ENCODE measurements at regions not wholly inside any gene's neighbourhood (a gene's known extent, or its start where the extent isn't known, plus 50 kb on each side); places are given as distances from the start of the nearest gene placed in this dataset.
"Not testable (repeated sequence)": the region's sequence is repeated elsewhere in the genome, so short reads cannot be mapped to it uniquely, and the experiment has no call there.

DNA sequence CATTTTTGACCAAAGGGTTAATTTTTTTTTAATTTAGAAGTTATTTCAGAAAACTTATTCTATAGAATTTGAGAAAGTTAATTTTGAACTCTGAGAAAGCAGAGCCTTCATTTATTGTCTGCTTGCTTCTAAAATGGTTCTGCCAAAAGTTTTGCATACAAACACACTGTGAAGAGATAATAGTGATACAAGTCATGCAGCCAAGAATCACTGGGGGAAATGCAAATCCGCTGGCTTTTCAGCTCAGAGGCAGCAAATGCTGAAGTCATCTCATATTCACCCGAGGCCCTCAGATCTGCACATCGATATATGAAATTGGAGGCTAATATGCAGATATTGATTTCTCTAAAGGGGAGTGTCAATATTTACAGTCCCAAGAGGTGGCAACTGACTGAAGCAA is 186.2 kb downstream of the KIT start:
- no peak for DNase-seq (ENCODE audit: low spot score)

DNA sequence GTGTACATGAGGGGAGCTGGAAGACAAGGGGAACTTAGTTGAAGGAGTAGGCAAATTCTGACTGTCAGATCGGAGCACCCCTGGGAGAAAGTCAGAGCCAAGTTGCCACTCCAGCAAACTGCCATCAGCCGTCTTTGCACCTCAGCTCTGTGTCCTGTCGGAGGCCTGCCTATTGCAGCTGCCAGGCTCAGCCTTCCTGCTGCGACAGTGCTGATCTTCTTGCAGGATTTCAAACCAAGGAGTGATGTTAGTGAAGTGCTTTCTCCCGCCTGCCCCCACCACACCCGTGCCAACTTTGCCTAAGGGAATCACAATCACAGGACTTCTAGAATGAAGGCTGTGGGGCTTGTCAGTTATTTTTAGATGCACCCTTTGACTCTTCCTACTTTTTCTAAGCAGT is 185.3 kb downstream of the KIT start:
- DNase-seq (ENCODE audit: low spot score) = no peak

DNA sequence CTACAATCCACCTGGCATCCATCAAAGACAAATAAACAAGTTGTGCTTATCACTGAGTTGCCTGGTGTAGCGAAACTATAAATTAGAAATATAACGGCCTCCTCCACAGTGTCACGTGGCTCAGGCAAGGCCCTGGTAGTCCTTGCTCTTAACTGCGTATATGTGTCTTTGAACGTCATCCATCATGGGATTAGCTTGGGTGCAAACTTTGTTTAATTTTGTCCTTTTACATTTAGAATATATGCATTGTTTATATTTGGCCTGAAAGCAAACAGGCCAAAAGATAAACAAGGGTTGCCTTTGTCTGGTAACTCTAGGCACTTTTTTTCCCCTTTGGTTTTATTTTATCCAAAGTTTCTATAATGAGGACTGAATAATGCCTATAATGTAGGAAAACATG is 184.9 kb downstream of the KIT start:
- no peak for DNase-seq (ENCODE audit: low spot score)

DNA sequence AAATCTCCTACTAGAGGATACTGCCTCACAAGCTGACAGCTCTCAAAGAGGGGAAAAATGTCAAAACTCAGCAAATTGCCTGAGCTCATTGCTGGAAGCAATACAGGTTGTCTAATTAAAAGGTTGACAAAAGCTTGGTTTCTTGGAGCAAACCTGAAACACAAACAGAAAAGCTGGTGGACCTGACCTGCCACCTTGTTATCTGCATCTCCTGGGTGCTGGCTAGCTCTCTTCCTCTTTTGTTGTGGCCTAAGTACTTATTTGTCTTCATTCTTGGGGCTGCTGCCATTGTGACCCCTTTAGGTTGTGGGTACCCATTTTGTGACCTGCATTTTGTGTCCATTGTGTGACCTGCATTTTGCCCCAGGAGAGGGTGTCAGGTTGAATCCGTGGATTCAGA is 184.5 kb downstream of the KIT start:
- DNase-seq (ENCODE audit: low spot score) = no peak

DNA sequence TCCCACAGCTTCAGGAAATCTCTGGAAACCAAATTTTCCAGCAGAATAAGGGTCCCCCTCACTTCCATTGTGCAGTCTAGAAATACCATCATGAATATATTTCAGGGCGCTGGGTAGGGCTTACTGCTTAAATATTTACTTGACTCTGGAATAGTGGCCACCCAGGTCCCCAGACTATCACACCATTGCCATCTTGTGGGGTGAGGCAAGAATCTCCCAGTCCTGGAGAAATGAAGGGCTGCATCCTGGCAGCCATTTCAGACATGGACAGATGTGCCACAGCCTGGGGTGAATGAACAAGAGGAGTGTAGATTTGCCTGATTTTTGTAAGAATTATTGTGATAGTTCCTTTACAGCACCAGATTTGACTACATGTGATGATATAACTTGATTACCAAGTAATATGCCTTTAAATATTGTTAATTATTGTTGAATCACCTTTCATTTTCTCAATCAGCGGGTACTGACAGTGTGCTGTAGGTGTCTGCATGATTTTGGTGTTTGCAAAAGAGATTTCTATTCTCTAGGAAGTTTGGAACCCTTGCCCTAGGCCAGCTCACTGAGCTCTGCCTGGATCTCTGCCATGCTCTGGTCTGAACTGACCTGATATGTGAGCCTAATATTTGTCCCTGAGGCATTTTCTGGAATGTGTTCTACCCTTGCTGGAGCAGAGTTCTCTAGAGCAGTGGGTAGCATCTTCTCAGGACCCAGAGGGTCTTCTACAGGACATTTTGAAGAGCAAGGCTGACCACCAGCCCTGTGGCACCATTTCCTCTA is 183.4 kb downstream of the KIT start:
- peak; percentile 65 for DNase-seq (ENCODE audit: low spot score)

DNA sequence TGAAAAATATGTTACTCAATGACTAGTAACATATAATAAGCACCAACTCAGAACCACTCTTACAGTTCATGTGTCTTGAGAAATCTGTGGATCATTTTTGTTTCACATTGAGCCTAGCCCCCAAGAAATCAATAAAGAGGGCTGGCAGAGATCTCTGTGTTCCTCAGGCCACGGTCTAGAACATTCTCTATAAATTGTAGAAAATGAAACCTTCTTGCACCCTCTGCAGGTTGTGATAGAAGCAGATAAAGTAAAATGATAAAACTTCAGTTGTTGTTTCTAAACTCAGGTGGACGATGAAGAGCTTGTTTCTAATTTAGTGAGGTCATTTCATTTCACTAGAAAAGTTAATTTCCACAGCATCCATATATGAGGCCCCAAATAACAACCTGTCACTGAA is 182.7 kb downstream of the KIT start:
- DNase-seq (ENCODE audit: low spot score) = no peak

DNA sequence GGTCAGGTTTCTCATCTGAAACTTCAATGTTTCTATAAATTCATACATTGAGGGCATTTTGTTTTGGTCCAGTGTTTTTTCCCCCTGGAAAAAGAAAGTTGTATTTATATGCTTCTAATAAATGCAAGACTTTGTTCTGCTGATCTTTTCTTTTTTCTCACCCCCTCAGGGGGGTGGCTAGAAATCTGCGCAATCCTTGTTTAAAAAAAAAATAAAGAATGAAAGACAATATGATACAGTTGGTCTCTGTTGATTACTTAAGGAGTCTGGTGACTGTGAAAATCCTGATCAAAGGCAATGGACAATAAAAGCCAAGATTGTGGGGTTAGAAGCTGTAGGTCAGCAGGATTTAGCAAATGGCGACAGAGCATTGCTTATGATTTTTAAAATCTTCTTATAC is 180.5 kb downstream of the KIT start:
- no peak for DNase-seq (ENCODE audit: low spot score)

DNA sequence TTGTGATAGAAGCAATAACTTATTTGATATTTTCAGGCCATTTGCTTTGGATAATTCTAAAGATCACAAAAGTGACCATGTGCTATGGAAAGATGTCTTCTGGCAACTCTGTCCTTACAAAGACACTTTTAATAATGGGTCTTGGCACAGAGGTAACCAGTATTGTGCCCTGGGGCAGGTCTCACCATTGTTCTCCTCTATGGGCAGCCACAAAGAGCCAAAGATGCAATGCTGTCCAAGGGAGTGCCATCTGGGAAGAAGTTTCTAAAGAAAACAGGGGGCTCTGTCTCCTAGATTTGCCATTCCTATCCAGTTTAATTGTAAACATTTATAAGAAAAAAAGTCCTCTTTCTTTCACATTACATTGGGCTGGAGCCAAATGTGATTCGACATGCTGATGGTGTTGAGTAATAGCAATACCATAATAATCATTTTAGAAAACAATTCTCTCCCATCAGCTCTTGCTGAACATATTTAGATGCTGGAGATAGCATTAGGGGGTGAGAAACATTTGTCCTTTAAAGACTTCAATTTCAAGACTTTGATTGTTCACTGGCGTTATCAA is 179.9 kb downstream of the KIT start:
- DNase-seq (ENCODE audit: low spot score) = no peak

DNA sequence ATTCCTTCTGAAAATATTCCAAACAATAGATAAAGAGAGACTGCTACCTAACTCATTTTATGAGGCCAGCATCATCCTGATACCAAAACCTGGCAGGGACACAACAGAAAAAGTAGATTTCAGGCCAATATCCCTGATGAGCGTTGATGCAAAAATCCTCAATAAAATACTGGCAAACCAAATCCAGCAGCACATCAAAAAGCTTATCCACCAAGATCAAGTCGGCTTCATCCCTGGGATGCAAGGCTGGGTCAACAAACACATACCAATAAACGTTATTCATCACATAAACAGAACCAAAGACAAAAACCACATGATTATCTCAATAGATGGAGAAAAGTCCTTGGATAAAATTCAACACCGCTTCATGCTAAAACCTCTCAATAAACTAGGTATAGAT is 170.6 kb downstream of the KIT start:
- not testable (repeated sequence) for DNase-seq (ENCODE audit: low spot score)

DNA sequence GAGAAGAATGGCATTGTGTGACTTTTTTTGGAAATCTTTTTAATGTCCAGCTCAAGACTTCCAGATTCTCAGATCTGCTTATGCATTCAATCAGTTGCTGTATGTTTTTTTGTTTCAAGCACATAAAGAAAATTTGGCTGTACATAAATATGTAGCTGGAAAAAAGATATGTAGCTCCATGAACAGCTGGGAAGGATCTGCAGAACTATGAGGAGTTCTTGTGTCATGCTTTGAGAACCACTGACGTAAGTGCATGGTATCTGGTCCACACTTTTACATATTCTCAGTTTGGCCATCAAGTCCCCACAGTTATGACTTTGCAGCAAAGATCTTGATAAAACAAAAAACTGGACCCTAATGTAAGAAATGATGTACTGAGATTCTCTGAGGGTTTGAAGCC is 165.9 kb downstream of the KIT start:
- no peak for DNase-seq (ENCODE audit: low spot score)

DNA sequence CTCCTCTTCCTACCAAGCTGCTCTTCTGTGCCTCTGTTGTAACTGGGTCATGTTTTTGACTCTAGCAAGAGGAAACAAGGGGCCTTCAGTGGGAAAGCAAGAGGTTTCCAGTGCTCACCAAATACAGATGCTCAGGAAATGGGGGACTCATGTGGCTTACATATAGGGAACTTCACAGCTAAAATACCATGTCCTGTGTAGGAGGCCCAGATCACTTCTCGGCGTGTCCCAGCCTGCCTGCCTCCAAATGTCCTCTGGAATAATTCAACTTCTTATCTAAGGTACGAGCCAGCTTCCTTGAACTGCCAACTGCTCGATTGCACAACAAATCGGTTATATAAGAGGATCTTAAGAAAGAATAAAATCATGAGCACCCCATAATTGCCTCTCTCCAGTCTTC is 161.3 kb downstream of the KIT start:
- DNase-seq (ENCODE audit: low spot score) = no peak

DNA sequence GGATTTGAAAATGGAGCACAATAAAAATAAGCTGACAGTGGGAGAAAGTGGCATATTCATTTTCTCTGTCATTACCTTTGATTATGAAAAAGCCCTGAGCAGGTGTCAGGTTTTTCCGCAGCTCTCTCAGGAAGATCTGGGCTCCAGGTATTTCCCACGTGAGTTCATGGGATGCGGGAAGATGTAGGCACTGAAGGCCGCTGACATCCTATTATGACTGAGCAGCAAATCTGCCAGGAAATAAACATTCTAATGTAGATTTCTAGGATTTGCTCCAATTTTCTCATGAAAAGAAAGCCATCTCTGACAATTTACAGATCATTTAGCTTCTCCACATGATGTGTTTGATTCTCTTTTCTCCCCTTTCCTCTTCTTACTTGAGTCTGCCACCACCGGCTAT is 160.7 kb downstream of the KIT start:
- no peak for DNase-seq (ENCODE audit: low spot score)

DNA sequence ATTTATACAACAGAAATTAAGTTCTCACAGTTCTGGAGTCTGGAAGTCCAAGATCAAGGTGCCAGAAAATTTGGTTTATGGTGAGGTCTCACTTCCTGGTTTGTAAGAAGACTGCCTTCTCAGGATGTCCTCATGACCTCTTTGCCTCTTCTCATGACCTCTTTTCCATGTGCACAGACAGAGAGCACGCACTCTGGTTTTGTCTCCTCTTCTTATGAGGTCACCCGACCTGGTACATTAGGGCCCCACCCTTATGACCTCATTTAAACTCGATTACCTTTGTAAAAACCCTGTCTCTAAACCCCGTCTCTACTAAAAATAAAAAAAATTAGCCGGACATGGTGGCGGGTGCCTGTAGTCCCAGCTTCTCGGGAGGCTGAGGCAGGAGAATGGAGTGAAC is 155.9 kb downstream of the KIT start:
- no peak for DNase-seq (ENCODE audit: low spot score)

DNA sequence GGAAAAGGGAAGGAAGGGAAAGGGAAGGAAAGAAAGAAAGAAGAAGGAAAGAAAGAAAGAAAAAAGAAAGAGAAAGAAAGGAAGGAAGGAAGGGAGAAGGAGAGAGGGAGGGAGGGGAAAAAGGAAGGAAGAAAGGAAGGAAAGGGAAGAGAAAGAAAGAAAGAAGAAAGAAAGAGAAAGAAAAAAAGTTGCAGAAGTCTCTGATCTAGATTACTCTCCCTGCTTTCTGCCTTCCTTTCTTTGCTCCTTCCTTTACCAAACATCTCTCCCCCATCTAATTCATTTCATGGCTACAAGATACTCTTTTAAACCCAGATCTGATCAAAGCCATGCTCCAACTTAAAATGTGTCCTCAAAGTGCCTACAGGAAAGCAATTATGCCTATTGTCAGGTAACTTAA is 148.6 kb downstream of the KIT start:
- no peak for DNase-seq (ENCODE audit: low spot score)

DNA sequence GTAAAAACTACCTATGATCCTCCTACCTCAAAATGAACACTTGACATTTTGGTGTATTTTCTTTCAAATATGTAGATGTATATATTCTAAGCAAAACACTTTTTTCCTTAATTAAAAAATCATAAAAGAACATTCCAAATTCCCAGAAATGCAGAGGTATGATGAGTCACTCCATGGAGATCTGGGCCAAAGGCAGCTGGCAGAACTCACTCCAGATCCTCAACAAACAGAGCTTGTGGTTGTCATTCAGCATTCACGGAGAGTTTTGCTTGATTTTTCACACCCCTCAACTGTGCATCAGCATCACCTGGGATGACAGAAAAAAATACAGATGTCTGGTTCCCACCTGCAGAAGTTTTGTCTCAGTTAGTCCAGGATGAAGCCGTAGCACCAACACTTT is 144.6 kb downstream of the KIT start:
- DNase-seq (ENCODE audit: low spot score) = no peak

DNA sequence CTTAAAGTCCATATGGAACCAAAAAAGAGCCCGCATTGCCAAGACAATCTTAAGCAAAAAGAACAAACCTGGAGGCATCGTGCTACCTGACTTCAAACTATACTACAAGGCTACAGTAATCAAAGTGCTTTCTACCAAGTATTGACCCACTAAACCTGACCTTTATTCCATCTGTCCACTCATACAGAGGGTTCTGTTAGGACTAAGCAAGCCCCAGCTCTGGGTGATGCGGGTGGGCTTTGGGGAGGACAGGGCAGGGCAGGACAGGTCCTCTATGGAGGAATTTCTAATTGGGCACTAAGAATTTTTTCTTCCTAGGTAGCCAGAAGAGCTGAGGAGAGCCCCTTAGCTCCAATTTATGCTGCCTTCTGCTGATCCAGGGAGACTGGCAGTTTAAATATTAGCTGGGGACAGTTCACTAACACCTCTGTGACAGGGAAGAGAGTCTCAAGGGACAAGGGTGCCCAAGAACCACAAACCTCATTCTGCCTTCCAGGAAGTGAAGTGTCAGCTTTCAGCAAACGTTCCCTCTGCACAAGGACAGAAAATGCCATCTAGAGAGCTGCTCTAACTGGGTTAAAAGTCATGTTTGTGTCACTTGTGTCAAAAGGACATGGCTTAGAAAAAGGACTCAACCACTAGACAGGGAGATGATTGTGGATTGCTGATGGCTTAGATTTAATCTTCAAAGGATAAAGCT is 143.2 kb downstream of the KIT start:
- no peak for DNase-seq (ENCODE audit: low spot score)

DNA sequence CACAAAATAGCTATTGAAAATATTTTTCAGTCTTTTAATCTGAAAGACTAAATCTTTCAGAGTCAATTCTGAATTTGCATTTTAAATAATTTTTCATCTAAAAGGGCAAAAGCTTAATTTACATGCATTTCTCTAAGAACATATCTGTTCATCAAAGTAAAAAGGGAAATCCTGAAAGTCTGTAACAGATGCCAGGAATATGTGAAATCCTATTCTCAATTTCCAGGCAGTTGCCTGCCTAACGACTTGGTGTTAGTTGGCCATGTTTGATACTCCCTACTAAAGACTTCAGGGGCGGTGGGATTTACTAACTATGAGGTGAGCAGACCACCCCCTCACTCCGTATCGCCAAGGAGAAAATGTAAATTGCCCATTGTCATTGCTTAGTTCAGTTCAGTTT is 136.8 kb downstream of the KIT start:
- DNase-seq (ENCODE audit: low spot score) = no peak

DNA sequence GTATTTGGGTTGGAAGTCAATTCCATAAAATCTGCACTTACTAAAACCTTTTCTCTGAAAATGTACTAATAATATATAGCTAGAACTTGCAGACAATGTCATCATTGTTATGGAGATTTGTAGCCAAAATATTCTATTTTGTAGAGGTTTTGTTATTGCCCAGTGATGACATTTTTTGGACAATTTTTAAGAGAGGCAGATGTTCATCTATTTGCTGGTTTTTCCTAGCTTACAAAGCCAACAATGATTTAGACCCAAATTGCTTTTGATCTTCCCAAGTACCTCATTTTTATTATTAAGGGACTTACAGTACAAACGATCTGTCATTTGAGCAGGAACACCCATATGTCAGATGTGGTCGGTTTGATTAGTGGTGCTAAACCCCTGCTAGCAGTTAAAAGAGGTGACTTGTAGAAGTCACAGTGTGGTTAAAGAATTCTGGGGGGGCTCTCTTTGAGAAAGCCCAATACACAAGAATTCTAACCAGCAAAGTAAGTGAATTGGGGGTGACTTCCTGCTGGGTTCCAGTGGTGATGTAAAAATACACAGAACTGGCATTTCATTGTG is 136.2 kb downstream of the KIT start:
- DNase-seq (ENCODE audit: low spot score) = no peak

Measured in Ammon's horn (tissue), 1 donor.